ENCODE measurements at regions not wholly inside any gene's neighbourhood (a gene's known extent, or its start where the extent isn't known, plus 50 kb on each side); places are given as distances from the start of the nearest gene placed in this dataset.
A peak's percentile ranks its signal among the peaks of the same experiment; 100 is the strongest.

GRCh38 chr2:240226672-240227537, 86.4 kb upstream of the OTOS start:
- DNase-seq (ENCODE audit: low read depth in 2 of 2): no peak

GRCh38 chr2:240227538-240228428, 87.3 kb upstream of the OTOS start:
- no peak for DNase-seq (ENCODE audit: low read depth in 2 of 2)

- DNase-seq (ENCODE audit: low read depth in 2 of 2): no peak
Observed at GRCh38 chr2:240229005-240229404, 88.5 kb upstream of the OTOS start.

- no peak for DNase-seq (ENCODE audit: low read depth in 2 of 2)
Observed at GRCh38 chr2:240229603-240230235, 89.3 kb upstream of the OTOS start.

GRCh38 chr2:240230291-240230931, 90.0 kb upstream of the OTOS start:
- no peak for DNase-seq (ENCODE audit: low read depth in 2 of 2)

- DNase-seq (ENCODE audit: low read depth in 2 of 2): no peak
Observed at GRCh38 chr2:240231838-240232244, 91.4 kb upstream of the OTOS start.

GRCh38 chr2:240232264-240232915, 91.9 kb upstream of the OTOS start:
- no peak for DNase-seq (ENCODE audit: low read depth in 2 of 2)

GRCh38 chr2:240232961-240233884, 92.8 kb upstream of the OTOS start:
- peak; percentile 21 to 41 for DNase-seq (ENCODE audit: low read depth in 2 of 2)

- no peak for DNase-seq (ENCODE audit: low read depth in 2 of 2)
Observed at GRCh38 chr2:240233885-240234502, 93.5 kb upstream of the OTOS start.

GRCh38 chr2:240234503-240234951, 94.1 kb upstream of the OTOS start:
- DNase-seq (ENCODE audit: low read depth in 2 of 2): no peak

GRCh38 chr2:240235149-240235803, 94.8 kb upstream of the OTOS start:
- DNase-seq (ENCODE audit: low read depth in 2 of 2): no peak

- DNase-seq (ENCODE audit: low read depth in 2 of 2): no peak
Observed at GRCh38 chr2:240235811-240236210, 95.4 kb upstream of the OTOS start.

- no peak for DNase-seq (ENCODE audit: low read depth in 2 of 2)
Observed at GRCh38 chr2:240236217-240237111, 96.0 kb upstream of the OTOS start.

- no peak for DNase-seq (ENCODE audit: low read depth in 2 of 2)
Observed at GRCh38 chr2:240237609-240238174, 97.2 kb upstream of the OTOS start.

- no peak for DNase-seq (ENCODE audit: low read depth in 2 of 2)
Observed at GRCh38 chr2:240238201-240238600, 97.7 kb upstream of the OTOS start.

GRCh38 chr2:240238786-240239185, 98.3 kb upstream of the OTOS start:
- no peak for DNase-seq (ENCODE audit: low read depth in 2 of 2)

- DNase-seq (ENCODE audit: low read depth in 2 of 2): no peak
Observed at GRCh38 chr2:240239325-240239724, 98.9 kb upstream of the OTOS start.

Measured in stimulated activated CD8-positive, alpha-beta memory T cell treated with anti-CD3 and anti-CD28 coated beads, Interleukin-15, amount 100 ng/mL, for 4 hours (primary cell).